Urinary bladder (tissue), 3 donors: ENCODE measurements at regions not wholly inside any gene's neighbourhood (a gene's known extent, or its start where the extent isn't known, plus 50 kb on each side); places are given as distances from the start of the nearest gene placed in this dataset.
"Not testable (repeated sequence)": the region's sequence is repeated elsewhere in the genome, so short reads cannot be mapped to it uniquely, and the experiment has no call there.

Source experiments
- DNase-seq: peaks from one replicate; pipeline ENCODE4 v3.0.0-alpha.2; 2015; ENCODE audit errors: extremely low spot score
- H3K27ac ChIP-seq: one replicate; pipeline ENCODE4 v1.5.1; 2013; ENCODE audit warnings: low read depth, mild to moderate bottlenecking, moderate library complexity
- H3K36me3 ChIP-seq: one replicate; pipeline ENCODE4 v1.6.1; 2013; ENCODE audit warnings: mild to moderate bottlenecking, moderate library complexity; ENCODE audit not compliant: insufficient read depth
- H3K4me1 ChIP-seq: one replicate; pipeline ENCODE4 v1.6.1; 2013; ENCODE audit warnings: mild to moderate bottlenecking, moderate library complexity; ENCODE audit not compliant: insufficient read depth
- H3K4me3 ChIP-seq: one replicate; pipeline ENCODE4 v1.5.1; 2013; ENCODE audit warnings: low read depth, low read length
- WGBS: extraction: QIAGEN DNeasy Blood & Tissue Kit; methylation state at CpG from one replicate; pipeline ENCODE4 v1.1.7; 2013; 5-methylcytosine and 5-hydroxymethylcytosine counted together
- donor health status: healthy with polysubstance abuse.
- donor health status: healthy.

DNA sequence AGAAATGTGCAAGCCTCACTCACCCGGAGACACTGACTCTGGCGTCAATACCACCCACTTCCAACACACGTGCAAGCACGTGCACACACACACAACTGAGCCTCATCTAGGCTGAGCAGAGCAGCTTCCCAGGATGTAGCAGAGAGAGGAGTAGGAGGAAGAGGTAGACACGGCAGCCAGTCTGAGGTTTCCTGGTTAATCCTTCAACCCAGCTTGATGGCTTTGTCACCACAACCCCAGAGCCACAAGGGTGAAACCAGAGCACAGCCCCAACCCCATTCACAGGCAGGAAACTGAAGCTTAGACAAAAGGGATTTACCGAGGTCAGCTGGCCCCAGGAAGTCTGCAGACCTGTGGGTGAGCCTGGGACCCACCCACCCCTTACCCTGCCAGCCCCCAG lies 905.3 kb downstream of the TUBA3C start:
- 57% methylated on average over 6 of the region's 6 CpGs for WGBS

DNA sequence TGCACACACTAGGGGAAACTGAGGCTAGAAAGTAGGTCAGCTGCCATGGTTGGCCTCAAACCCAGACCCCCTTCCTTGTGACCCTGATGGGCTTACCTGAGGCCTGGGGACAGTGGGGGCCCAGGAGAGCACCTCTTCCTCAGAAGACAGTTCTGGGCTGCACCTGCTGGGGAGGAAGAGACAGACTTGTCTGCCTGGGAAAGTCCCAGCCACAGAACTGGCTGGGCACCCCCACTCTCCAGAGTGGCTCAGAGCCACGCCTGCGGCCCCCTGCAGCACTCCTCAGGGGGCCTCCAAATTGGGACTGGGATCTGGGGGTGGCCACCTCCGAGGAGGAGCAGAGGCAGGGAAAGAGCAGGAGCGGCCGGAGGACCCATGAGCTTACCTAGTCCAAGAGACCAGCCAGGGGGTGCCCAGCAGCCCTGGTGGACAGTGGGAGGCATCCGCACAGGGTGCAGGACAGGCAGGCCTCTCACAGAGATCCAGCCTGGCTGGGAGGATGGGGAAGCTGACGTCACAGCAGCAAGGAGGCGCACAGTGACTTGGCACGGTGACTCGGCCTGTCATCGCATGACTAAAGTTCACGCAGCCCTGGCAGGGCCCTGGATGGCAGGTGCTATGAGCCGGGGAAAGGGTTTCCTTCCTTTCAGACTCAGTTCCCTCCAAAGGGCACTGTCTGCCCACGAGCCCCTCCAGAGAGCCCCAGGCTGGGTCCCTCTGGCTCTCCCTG lies 907.7 kb downstream of the TUBA3C start:
- WGBS = 75% methylated on average over 13 of the region's 14 CpGs
- H3K27ac ChIP-seq, H3K4me1 ChIP-seq, DNase-seq, H3K36me3 ChIP-seq, H3K4me3 ChIP-seq: not testable (repeated sequence)

More for the DNA sequence above, 905.3 kb downstream of the TUBA3C start:
- H3K36me3 ChIP-seq, H3K4me3 ChIP-seq, H3K27ac ChIP-seq, DNase-seq, H3K4me1 ChIP-seq: not testable (repeated sequence)

DNA sequence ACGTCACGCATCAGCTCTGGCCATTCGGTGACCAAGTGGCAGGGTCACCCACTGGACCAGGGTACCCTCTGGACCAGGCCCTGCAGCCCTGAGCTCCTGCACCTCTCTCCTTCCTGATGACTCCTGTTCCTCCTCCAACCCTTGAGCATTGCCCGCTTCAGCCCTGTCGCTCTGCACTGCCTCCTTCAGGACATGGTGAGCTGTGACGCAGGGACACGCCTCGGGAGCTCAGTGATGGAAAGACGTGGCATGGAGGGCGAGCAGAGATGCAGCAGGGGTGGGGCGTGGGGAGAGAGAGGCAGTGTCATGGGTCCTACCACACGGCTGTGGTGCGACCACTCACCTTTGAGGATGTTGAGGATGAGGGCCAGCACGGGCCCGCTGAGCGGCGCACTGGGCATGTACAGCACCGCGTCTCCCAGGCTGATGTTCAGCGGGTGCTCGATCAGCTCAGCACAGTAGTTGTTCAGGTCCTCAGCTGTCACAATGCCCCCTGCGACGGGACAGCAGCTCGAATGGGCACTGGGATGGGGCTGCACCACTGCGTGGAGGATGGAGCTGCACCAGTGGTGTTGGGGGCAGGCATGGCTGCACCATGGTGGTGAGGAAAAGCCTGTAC lies 922.7 kb downstream of the TUBA3C start:
- 85% methylated on average over 25 of the region's 25 CpGs for WGBS
- H3K4me3 ChIP-seq, H3K36me3 ChIP-seq, H3K27ac ChIP-seq, DNase-seq, H3K4me1 ChIP-seq: not testable (repeated sequence)

DNA sequence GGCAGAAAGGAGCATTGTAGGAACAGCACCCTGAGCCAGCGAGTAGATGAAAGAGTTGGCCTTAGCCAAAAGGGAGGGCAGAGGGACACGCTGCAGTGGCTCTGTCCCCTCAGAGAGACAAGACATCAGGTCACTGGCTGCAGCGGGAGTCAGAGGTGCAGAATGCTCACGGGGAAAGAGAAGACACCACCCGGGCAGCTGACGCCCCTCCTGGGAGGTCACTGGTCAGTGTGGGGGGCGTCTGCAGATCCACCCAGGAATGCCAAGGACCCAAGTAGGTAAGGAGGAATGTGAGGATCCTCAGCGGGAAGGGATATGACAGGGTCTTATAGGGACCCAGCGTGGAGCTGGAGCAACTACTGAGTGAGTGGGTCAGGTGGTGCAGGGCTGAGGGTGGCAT lies 923.9 kb downstream of the TUBA3C start:
- 79% methylated on average over 9 of the region's 9 CpGs for WGBS
- not testable (repeated sequence) for H3K27ac ChIP-seq, DNase-seq, H3K4me3 ChIP-seq, H3K4me1 ChIP-seq, H3K36me3 ChIP-seq

DNA sequence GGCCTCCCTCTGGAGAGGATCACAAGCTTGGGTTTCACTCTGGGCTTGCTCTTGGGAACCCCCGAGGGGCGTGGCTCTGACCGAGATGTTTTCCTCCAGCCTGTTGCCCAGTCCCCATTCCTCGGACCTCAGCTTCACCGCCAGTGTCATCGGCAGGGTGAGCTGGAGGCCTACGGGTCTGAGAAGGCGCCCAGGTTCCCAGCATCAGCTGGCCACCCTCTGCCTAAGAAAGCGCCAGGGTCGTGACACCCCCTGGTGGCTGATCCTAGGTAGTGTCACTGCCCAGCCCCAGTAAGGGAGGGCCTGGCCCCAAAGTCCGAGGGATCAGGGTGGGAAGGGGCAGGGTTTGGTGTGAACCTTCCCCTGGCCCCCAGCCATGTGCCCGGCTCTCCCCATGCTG lies 928.8 kb downstream of the TUBA3C start:
- 77% methylated on average over 12 of the region's 12 CpGs for WGBS
- not testable (repeated sequence) for DNase-seq, H3K4me1 ChIP-seq, H3K27ac ChIP-seq, H3K36me3 ChIP-seq, H3K4me3 ChIP-seq

DNA sequence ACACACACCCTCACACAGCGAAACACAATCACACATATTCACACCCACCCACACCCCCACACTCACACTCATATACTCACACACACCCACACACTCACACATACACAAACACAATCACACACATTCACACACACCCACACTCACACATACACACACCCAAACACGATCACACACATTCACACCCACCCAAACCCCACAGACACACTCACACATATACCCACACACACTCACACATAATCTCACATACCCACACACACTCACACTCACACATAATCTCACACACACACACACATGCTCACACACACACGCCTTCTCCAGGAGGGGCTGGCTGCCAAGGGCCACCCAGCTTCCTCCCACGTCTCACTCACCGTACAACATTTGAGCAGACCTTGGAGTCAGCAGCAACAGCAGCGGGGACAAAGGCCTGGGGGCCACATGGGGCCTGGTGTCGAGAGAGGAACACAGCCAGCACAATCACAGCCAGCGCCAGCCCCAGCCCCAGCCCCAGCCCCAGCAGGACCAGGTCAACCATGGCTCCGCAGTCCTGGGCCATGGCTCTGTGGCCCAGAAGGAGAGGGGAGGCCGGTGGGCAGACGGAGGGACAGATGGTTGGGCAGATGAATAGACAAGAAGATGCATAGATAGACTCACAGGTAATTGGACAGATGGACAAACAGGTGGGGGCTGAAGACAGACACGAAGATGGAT lies 932.9 kb downstream of the TUBA3C start:
- H3K27ac ChIP-seq, H3K4me1 ChIP-seq, H3K4me3 ChIP-seq, H3K36me3 ChIP-seq, DNase-seq: not testable (repeated sequence)
- WGBS = 85% methylated on average over 12 of the region's 12 CpGs

DNA sequence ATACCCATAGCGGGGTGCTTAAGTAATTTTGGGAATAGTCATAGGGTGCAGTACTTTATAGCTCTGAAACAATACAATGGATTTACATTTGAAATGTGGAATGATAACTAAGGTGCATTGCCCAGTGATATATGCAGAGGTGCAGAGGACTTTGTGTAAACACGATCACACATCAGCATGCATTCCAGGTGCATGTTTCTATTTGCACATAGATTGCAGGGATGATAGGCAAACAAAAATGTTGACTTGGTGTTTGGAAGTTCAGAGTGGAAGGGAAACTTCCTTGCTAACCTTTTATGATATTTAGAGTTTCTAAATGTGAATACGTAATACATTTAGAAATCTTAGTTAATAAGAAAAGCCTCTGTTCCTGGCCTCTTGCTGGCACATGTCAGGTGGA lies 941.5 kb downstream of the TUBA3C start:
- H3K4me3 ChIP-seq = not testable (repeated sequence)

DNA sequence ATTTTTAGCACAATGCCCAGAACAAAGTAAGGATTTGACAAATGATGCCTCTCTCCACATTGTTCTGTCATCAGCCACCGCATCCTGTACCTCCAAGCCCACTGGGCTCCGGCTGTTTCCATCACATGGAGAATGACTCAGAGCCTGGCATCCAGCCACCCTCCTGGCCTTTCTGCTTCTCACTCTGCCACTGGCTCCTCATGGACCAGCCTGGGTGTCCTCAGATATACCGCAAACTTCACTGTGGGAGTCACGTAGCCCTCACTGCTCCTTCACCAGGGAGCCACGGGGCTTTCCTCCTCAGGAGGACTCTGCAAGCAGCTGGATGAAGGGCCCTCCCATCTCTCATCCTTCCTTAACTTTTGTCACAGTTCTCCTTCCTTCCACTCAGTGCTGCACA lies 943.0 kb downstream of the TUBA3C start:
- H3K4me1 ChIP-seq, H3K27ac ChIP-seq, H3K36me3 ChIP-seq, DNase-seq, H3K4me3 ChIP-seq: not testable (repeated sequence)
- WGBS = 76% methylated on average over 5 of the region's 5 CpGs

More for the DNA sequence above, 941.5 kb downstream of the TUBA3C start:
- DNase-seq, H3K27ac ChIP-seq, H3K4me1 ChIP-seq, H3K36me3 ChIP-seq: not testable (repeated sequence)
- 63% methylated on average over 3 of the region's 3 CpGs for WGBS

DNA sequence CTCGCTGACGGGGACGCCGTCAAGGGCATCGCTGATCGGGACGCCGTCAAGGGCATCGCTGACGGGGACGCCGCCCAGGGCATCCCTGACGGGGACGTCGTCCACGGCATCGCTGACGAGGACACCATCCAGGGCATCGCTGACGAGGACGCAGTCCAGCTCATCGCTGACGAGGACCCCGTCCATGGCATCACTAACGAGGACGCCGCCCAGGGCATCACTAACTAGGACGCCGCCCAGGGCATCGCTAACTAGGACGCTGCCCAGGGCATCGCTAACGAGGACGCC lies 945.2 kb downstream of the TUBA3C start:
- Histone ChIP-seq H3K4me3 (no peak overlapping the region), H3K27ac (no peak overlapping the region), H3K4me1 (no peaks in the 10 kb centered on the region), H3K36me3 (no peaks in the 10 kb centered on the region)
- WGBS = 91% methylated on average over 34 of the region's 34 CpGs
- no peak for DNase-seq

DNA sequence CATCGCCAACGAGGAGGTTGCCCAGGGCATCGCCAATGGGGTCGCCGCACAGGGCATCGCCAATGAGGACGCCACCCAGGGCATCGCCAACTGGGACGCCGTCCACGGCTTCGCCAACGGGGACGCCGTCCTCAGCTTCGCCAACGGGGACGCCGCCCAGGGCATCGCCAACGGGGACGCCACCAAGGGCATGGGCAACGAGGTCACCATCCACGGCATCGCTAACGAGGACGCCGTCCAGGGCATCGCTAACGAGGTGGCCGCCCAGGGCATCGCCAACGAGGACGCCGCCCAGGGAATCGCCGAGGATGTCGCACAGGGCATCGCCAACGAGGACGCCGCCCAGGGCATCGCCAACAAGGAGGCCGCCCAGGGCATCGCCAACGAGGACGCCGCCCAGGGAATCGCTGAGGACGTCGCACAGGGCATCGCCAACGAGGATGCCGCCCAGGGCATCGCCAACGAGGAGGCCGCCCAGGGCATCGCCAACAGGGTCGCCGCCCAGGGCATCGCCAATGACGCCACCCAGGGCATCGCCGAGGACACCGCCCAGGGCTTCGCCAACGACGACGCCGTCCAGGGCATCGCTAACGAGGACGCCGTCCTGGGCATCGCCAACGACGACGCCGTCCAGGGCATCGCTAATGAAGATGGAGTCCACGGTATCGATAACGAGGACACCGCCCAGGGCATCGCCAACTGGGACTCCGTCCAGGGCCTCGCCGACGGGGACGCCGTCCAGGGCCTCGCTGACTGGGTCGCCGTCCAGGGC lies 945.7 kb downstream of the TUBA3C start:
- H3K36me3 ChIP-seq = no peaks in the 10 kb centered on the region
- DNase-seq = no peak
- 93% methylated on average over 94 of the region's 94 CpGs for WGBS
- no peak overlapping the region for H3K4me3 ChIP-seq
- no peak overlapping the region for H3K27ac ChIP-seq
- H3K4me1 ChIP-seq = no peaks in the 10 kb centered on the region

DNA sequence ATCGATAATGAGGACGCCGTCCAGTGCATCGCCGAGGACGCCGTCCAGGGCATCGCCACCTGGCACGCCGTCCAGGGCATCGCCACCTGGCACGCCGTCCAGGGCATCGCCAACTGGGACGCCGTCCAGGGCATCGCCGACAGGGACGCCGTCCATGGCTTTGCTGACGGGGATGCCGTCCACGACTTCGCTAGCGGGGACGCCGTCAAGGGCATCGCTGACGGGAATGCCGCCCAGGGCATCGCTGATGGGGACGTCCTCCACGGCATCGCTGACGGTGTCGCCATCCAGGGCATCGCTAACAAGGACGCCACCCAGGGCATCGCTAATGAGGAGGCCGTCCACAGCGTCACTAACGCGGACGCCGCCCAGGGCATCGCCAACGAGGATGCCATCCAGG lies 946.5 kb downstream of the TUBA3C start:
- Histone ChIP-seq H3K36me3 (no peaks in the 10 kb centered on the region), H3K4me1 (no peaks in the 10 kb centered on the region), H3K4me3 (no peak overlapping the region), H3K27ac (no peak overlapping the region)
- WGBS = 95% methylated on average over 47 of the region's 47 CpGs
- no peak for DNase-seq

DNA sequence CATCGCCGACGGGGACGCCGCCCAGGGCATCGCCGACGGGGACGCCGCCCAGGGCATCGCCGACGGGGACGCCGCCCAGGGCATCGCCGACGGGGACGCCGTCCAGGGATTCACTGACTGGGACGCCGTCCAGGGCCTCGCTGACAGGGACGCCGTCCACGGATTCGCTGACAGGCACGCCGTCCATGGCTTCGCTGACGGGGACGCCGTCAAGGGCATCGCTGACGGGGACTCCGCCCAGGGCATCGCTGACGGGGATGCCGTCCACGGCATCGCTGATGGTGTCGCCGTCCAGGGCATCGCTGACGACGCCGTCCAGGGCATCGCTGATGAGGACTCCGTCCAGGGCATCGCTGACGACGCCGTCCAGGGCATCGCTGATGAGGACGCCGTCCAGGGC lies 947.2 kb downstream of the TUBA3C start:
- H3K4me3 ChIP-seq, H3K27ac ChIP-seq, H3K36me3 ChIP-seq, DNase-seq, H3K4me1 ChIP-seq: not testable (repeated sequence)
- 96% methylated on average over 56 of the region's 56 CpGs for WGBS

DNA sequence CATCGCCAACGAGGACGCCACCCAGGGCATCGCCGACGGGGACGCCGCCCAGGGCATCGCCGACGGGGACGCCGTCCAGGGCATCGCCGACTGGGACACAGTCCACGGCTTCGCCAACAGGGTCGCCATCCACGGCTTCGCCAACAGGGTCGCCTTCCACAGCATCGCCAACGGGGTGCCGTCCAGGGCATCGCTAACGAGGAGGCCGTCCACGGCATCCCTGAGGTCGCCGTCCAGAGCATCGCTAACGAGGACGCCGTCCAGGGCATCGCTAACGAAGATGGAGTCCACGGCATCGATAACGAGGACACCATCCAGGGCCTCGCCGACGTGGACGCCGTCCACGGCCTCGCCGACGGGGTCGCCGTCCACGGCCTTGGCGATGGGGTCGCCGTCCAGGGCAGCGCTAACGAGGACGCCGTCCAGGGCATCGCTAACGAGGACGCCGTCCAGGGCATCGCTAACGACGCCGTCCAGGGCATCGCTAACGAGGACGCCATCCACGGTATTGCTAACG lies 947.8 kb downstream of the TUBA3C start:
- no peak for DNase-seq
- 96% methylated on average over 71 of the region's 71 CpGs for WGBS
- Histone ChIP-seq H3K36me3 (no peaks in the 10 kb centered on the region), H3K4me1 (no peaks in the 10 kb centered on the region), H3K4me3 (no peak overlapping the region), H3K27ac (no peak overlapping the region)
